ENCODE measurements at regions not wholly inside any gene's neighbourhood (a gene's known extent, or its start where the extent isn't known, plus 50 kb on each side); places are given as distances from the start of the nearest gene placed in this dataset.
"Not testable (repeated sequence)": the region's sequence is repeated elsewhere in the genome, so short reads cannot be mapped to it uniquely, and the experiment has no call there.

GRCh38 chr14:105621479-105622328 lies 95.3 kb downstream of the TMEM121 start:
- TF ChIP-seq CTCF (IDR thresholded peaks at IDR 0.05; ENCODE audit: low read depth, low read length); POLR2A (IDR thresholded peaks at IDR 0.05; ENCODE audit: extremely low read depth, insufficient read length); MYC (IDR thresholded peaks at IDR 0.05; ENCODE audit: low read depth, low read length): not testable (repeated sequence)
- TF ChIP-seq, protein P1, sequence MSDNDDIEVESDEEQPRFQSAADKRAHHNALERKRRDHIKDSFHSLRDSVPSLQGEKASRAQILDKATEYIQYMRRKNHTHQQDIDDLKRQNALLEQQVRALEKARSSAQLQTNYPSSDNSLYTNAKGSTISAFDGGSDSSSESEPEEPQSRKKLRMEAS (IDR thresholded peaks at IDR 0.05; ENCODE audit: low read depth, low read length), result not testable (repeated sequence)

All from NB4 (cell line).